ENCODE measurements at regions not wholly inside any gene's neighbourhood (a gene's known extent, or its start where the extent isn't known, plus 50 kb on each side); places are given as distances from the start of the nearest gene placed in this dataset.

DNA sequence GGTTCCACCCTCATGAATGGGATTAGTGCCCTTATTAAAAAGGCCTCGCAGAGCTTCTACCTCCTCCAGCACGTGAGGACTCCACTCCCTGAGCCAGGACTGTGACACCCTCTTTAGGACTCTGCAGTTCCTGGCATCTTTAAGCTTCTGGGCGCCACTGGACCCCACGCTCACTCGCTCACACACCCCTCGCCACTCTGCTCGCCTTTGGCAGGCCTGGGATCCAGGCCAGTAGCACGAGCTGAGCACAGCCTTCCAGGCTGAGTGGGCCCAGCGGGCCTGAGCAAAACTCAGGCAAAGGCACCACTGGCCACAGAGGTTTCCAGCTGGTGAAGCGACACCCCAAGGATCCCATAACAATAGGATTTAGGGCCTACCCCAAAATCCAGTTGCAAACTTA, 107.9 kb upstream of the GPC1 start:
- Histone ChIP-seq H3K23ac (ENCODE audit: low read depth, low read length) (no peak overlapping the region), H3K27ac (ENCODE audit: insufficient read depth, low read length) (no peak overlapping the region), H3K56ac (ENCODE audit: extremely low read depth, insufficient read depth, low read length) (no peak overlapping the region), H3K9me1 (ENCODE audit: insufficient read depth, low read length) (no peaks in the 10 kb centered on the region; the same call in 1 of the 2 replicates), H4K91ac (ENCODE audit: insufficient read depth, low read depth, low read length) (no peak overlapping the region), H4K8ac (ENCODE audit: low read depth in 2 of 2, low read length in 2 of 2) (no peak overlapping the region), H2BK5ac (ENCODE audit: low read depth, low read length, poor library complexity, severe bottlenecking) (no peak overlapping the region), H2BK20ac (ENCODE audit: low read depth, low read length) (no peak overlapping the region), H3K27me3 (ENCODE audit: control insufficient read depth, insufficient read depth, low read length) (peaks cover 11% of the 10 kb centered on the region), H2AK5ac (ENCODE audit: low read depth, low read length) (no peak overlapping the region), H3K4me3 (ENCODE audit: insufficient read depth, low read depth, low read length) (no peak overlapping the region), H3K18ac (ENCODE audit: low read depth, low read length) (no peak overlapping the region), H2BK120ac (ENCODE audit: low read depth, low read length) (no peak overlapping the region), H3K79me1 (ENCODE audit: low read depth in 1 of 2, low read length in 2 of 2) (no peaks in the 10 kb centered on the region), H4K20me1 (ENCODE audit: insufficient read depth, low read length) (no peaks in the 10 kb centered on the region; the same call in 1 of the 2 replicates), H2AFZ (replicated peaks; ENCODE audit: low read length, poor library complexity) (no peak overlapping the region), H3K14ac (replicated peaks; ENCODE audit: low read depth, low read length) (no peak overlapping the region), H2AK9ac (replicated peaks; ENCODE audit: low read depth, low read length, poor library complexity) (no peak overlapping the region), H2BK15ac (ENCODE audit: low read depth, low read length) (no peak overlapping the region), H4K5ac (ENCODE audit: low read depth, low read length) (no peak overlapping the region), H3K4ac (ENCODE audit: low read depth, low read length) (no peak overlapping the region), H3K9me3 (ENCODE audit: control insufficient read depth, insufficient read depth, low read length) (peaks cover 4% of the 10 kb centered on the region), H3K9ac (ENCODE audit: low read depth, low read length) (no peak overlapping the region), H3K36me3 (ENCODE audit: control insufficient read depth, insufficient read depth, low read length) (no peaks in the 10 kb centered on the region), H3K4me2 (ENCODE audit: low read depth, low read length) (no peak overlapping the region), H3K4me1 (ENCODE audit: control insufficient read depth, insufficient read depth, low read length) (no peaks in the 10 kb centered on the region)
- in situ Hi-C loops (cut with MboI; ENCODE audit: low sequenced_read_pairs), result no loop called here
- WGBS, 2 experiments (ENCODE audit: extremely low coverage in 2 of 2, insufficient read length in 1 of 2), result 85% methylated on average over 5 of the region's 10 CpGs; no CpG with 5 or more reads in 1 of the 2 experiments
- intact Hi-C loops (cut with micrococcal nuclease), result no loop called here
- ChIA-PET CTCF (no interaction called here), POLR2A (ENCODE audit: unreplicated experiment) (no interaction called here)
- dilution Hi-C loops (cut with HindIII; ENCODE audit: low sequenced_read_pairs, unreplicated experiment), result no loop called here
- no TSS peak for BruUV-seq (replicated peaks)
- no peak for ATAC-seq (ENCODE audit: low read depth)
- TF ChIP-seq FOS (IDR thresholded peaks at IDR 0.05; ENCODE audit: low read depth, low read length) (no peak), POLR2A (IDR thresholded peaks at IDR 0.05; ENCODE audit: low read depth, low read length) (no peak), RAD21 (IDR thresholded peaks at IDR 0.05; ENCODE audit: low read length) (no peak), CEBPB (IDR thresholded peaks at IDR 0.05; ENCODE audit: low read depth, low read length) (no peak), CHD1 (IDR thresholded peaks at IDR 0.05; ENCODE audit: low read depth, low read length) (no peak), SMC3 (IDR thresholded peaks at IDR 0.05; ENCODE audit: low read depth, low read length) (no peak), RFX5 (IDR thresholded peaks at IDR 0.05; ENCODE audit: low read depth, low read length) (no peak), RCOR1 (IDR thresholded peaks at IDR 0.05; ENCODE audit: insufficient replicate concordance, low read length) (no peak), MAZ (IDR thresholded peaks at IDR 0.05; ENCODE audit: borderline replicate concordance, low read depth, low read length) (no peak), MAFK (IDR thresholded peaks at IDR 0.05; ENCODE audit: low read depth, low read length) (no peak)
- TF ChIP-seq, protein P1, sequence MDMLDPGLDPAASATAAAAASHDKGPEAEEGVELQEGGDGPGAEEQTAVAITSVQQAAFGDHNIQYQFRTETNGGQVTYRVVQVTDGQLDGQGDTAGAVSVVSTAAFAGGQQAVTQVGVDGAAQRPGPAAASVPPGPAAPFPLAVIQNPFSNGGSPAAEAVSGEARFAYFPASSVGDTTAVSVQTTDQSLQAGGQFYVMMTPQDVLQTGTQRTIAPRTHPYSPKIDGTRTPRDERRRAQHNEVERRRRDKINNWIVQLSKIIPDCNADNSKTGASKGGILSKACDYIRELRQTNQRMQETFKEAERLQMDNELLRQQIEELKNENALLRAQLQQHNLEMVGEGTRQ (IDR thresholded peaks at IDR 0.05; ENCODE audit: low read depth, low read length), result no peak
- no peak for DNase-seq

All from IMR-90 (cell line).